Spleen (tissue), 11 donors: ENCODE measurements at regions not wholly inside any gene's neighbourhood (a gene's known extent, or its start where the extent isn't known, plus 50 kb on each side); places are given as distances from the start of the nearest gene placed in this dataset.

Experiments
- DNase-seq: peaks from one replicate; pipeline ENCODE4 v3.0.0-alpha.2; 2020
- H3K27ac ChIP-seq, 8 donors: fragments of 200-600 bp; sonication (generic) in 7 of 8; 1 replicate in 4 of 8; 2 replicates in 4 of 8; pipeline versions ENCODE4 v1.5.0 to v1.8.0; 2016 to 2021; ENCODE audit warnings: inconsistent platforms in 4 of 8, mild to moderate bottlenecking in 4 of 8, moderate library complexity in 1 of 8
- H3K27me3 ChIP-seq, 7 donors: fragments of 200-600 bp; sonication (generic) in 6 of 7; replicated peaks in 1 of 7; 1 replicate in 4 of 7; 2 replicates in 3 of 7; pipeline versions ENCODE4 v1.5.0 to v1.8.0; 2016 to 2021; ENCODE audit warnings: inconsistent platforms in 3 of 7, mild to moderate bottlenecking in 1 of 7
- H3K36me3 ChIP-seq, 6 donors: fragments of 200-600 bp; sonication (generic) in 5 of 6; 1 replicate in 4 of 6; 2 replicates in 2 of 6; pipeline versions ENCODE4 v1.5.0 to v1.8.0; 2016 to 2021; ENCODE audit warnings: inconsistent platforms in 2 of 6
- H3K4me1 ChIP-seq, 6 donors: fragments of 200-600 bp; sonication (generic) in 5 of 6; 1 replicate in 3 of 6; 2 replicates in 3 of 6; pipeline versions ENCODE4 v1.5.0 to v1.8.0; 2016 to 2021; ENCODE audit warnings: inconsistent platforms in 3 of 6
- H3K4me3 ChIP-seq, 8 donors: fragments of 200-600 bp; sonication (generic) in 7 of 8; 1 replicate in 4 of 8; 2 replicates in 4 of 8; pipeline versions ENCODE4 v1.5.0 to v1.8.0; 2016 to 2021; ENCODE audit warnings: inconsistent platforms in 4 of 8, mild to moderate bottlenecking in 4 of 8, moderate library complexity in 2 of 8
- H3K9me3 ChIP-seq, 8 donors: fragments of 200-600 bp; sonication (generic) in 7 of 8; 1 replicate in 4 of 8; 2 replicates in 4 of 8; pipeline versions ENCODE4 v1.5.0 to v1.8.0; 2016 to 2021; ENCODE audit warnings: inconsistent platforms in 4 of 8
- CTCF ChIP-seq, 11 experiments: fragments of 200-600 bp in 7 of 11; fragments of 450-650 bp in 4 of 11; sonication (generic) in 4 of 11; IDR thresholded peaks in 8 of 11; conservative IDR thresholded peaks in 3 of 11; 1 replicate in 7 of 11; 2 replicates in 4 of 11; pipeline versions ENCODE4 v1.4.0 to v1.8.0; 2016 to 2021; ENCODE audit warnings: antibody characterized with exemption in 11 of 11, inconsistent platforms in 4 of 11, mild to moderate bottlenecking in 1 of 11
- POLR2A ChIP-seq, 3 donors: fragments of 450-650 bp; IDR thresholded peaks; one replicate each; pipeline ENCODE4 v1.5.1; 2017; ENCODE audit warnings: antibody characterized with exemption in 3 of 3, mild to moderate bottlenecking in 1 of 3
- POLR2AphosphoS5 ChIP-seq, 3 donors: sonication (generic); formaldehyde crosslinking; IDR thresholded peaks; one replicate each; pipeline ENCODE4 v1.5.1; 2017; ENCODE audit warnings: antibody characterized with exemption in 3 of 3
- WGBS, 5 donors: extraction: QIAGEN DNeasy Blood & Tissue Kit in 3 of 5; methylation state at CpG; one replicate each; pipeline versions ENCODE4 v1.1.5 to v1.1.7; 2013 to 2018; 5-methylcytosine and 5-hydroxymethylcytosine counted together
- intact Hi-C: fragments of 100-400 bp; cut with DNase I; formaldehyde crosslinking; loops from one replicate; pipeline ENCODE4 v1.15.0; 2023; ENCODE audit warnings: low total_unique reads
- donor health status: healthy with polysubstance abuse.
- donor health status: DM: no; HTN: no; CAD: no; lungs with moderate emphysema.
- donor health status: DM: no; HTN: no; CAD: no.
- donor health status: Bipolar disorder and iron deficiency.
- donor health status: healthy.
- donor health status: DM: no; HTN: no; CAD: no.
- donor health status: DM: yes; HTN: yes; CAD: no.

- no peak overlapping the region for H3K4me3 ChIP-seq
- 67 to 75% (median 69%) methylated on average over 8 of the region's 8 CpGs for WGBS, 5 donors
- H3K36me3 ChIP-seq: no peaks in the 10 kb centered on the region
- H3K9me3 ChIP-seq: peaks cover 0 to 17% (median 0%) of the 10 kb centered on the region in 8 donors
- no peak for TF ChIP-seq CTCF (IDR thresholded peaks at IDR 0.05 in 8 of 11, conservative IDR thresholded peaks at IDR 0.05 in 3 of 11)
- no peak for TF ChIP-seq POLR2A (IDR thresholded peaks at IDR 0.05)
- TF ChIP-seq POLR2AphosphoS5 (IDR thresholded peaks at IDR 0.05): no peak
- DNase-seq: no peak
- H3K27me3 ChIP-seq: no peaks in the 10 kb centered on the region
- no peaks in the 10 kb centered on the region for H3K4me1 ChIP-seq
- no peak overlapping the region for H3K27ac ChIP-seq
- intact Hi-C loops: no loop called here
These were observed 473.2 kb downstream of the RBFOX1 start for GRCh38 chr16:7805686-7806396.

DNA sequence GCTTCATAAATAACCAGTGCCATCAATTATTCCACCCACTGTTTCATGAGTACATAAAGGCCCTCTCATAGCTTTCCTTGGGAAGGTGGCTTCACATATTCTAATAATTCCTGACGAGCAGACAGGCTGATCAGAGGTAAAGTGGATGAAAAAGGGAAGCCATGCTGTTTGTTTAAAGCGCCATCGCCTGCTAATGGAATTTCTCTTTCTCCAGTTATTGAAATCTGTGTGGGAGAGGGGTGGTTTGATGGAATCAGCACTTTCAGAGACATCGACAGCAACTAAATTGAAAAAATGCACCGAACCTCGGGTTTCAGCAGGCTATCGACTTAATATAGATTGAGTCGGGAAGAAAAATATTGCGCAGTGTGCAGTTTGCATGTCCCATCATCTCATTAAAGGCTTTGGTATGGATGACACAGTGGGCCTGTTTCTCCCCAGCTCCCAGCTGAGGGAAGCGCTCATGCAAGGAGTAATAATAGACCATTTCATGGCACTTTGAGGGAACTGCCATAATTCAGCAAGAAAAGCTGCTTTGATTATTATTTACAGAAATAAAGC, 472.1 kb downstream of the RBFOX1 start:
- DNase-seq: no peak
- H3K27me3 ChIP-seq: no peaks in the 10 kb centered on the region
- TF ChIP-seq POLR2A (IDR thresholded peaks at IDR 0.05) (no peak), CTCF (IDR thresholded peaks at IDR 0.05 in 8 of 11, conservative IDR thresholded peaks at IDR 0.05 in 3 of 11) (no peak), POLR2AphosphoS5 (IDR thresholded peaks at IDR 0.05) (no peak)
- H3K36me3 ChIP-seq: no peaks in the 10 kb centered on the region
- H3K4me3 ChIP-seq: no peak overlapping the region
- H3K27ac ChIP-seq: no peak overlapping the region
- H3K9me3 ChIP-seq: peaks cover 0 to 17% (median 0%) of the 10 kb centered on the region in 8 donors
- intact Hi-C loops: no loop called here
- H3K4me1 ChIP-seq: no peaks in the 10 kb centered on the region
- 77 to 85% (median 81%) methylated on average over 10 of the region's 10 CpGs for WGBS, 5 donors

GRCh38 chr16:7792346-7792745, 459.7 kb downstream of the RBFOX1 start:
- no peak for DNase-seq
- intact Hi-C loops: no loop called here
- peaks cover 0 to 15% (median 0%) of the 10 kb centered on the region in 8 donors for H3K9me3 ChIP-seq
- H3K27ac ChIP-seq: no peak overlapping the region
- H3K4me1 ChIP-seq: no peaks in the 10 kb centered on the region
- H3K27me3 ChIP-seq: no peaks in the 10 kb centered on the region
- TF ChIP-seq POLR2AphosphoS5 (IDR thresholded peaks at IDR 0.05) (no peak), POLR2A (IDR thresholded peaks at IDR 0.05) (no peak), CTCF (IDR thresholded peaks at IDR 0.05 in 8 of 11, conservative IDR thresholded peaks at IDR 0.05 in 3 of 11) (no peak)
- H3K36me3 ChIP-seq: no peaks in the 10 kb centered on the region
- no peak overlapping the region for H3K4me3 ChIP-seq
- 79 to 91% (median 83%) methylated on average over 4 of the region's 4 CpGs for WGBS, 5 donors

GRCh38 chr16:7791028-7791590, 458.5 kb downstream of the RBFOX1 start:
- no peaks in the 10 kb centered on the region for H3K36me3 ChIP-seq
- H3K9me3 ChIP-seq: peaks cover 0 to 15% (median 0%) of the 10 kb centered on the region in 8 donors
- no peak overlapping the region for H3K4me3 ChIP-seq
- no peak overlapping the region for H3K27ac ChIP-seq
- H3K4me1 ChIP-seq: no peaks in the 10 kb centered on the region
- H3K27me3 ChIP-seq: no peaks in the 10 kb centered on the region
- TF ChIP-seq POLR2A (IDR thresholded peaks at IDR 0.05): no peak
- no peak for TF ChIP-seq CTCF (IDR thresholded peaks at IDR 0.05 in 8 of 11, conservative IDR thresholded peaks at IDR 0.05 in 3 of 11)
- WGBS, 5 donors: 77 to 88% (median 82%) methylated on average over 10 of the region's 10 CpGs
- DNase-seq: no peak
- intact Hi-C loops: no loop called here
